HCT116 (cell line): ENCODE measurements at regions not wholly inside any gene's neighbourhood (a gene's known extent, or its start where the extent isn't known, plus 50 kb on each side); places are given as distances from the start of the nearest gene placed in this dataset.

Experiments
- ATAC-seq: fragments of 200-7000 bp; cut with Tn5 transposase; 2 replicates; pipeline ENCODE4 v1.9.1; 2020; ENCODE audit warnings: mild to moderate bottlenecking, moderate library complexity
- BruUV-seq: library from RNA; stranded (reverse); fragments of 400-500 nt; replicated peaks from 2 replicates; lab custom pipeline; 2021; lab: Mats Ljungman, UMichigan
- CTCF ChIA-PET: fragments of 300-600 bp; sonication (Branson Sonifier 250); formaldehyde crosslinking; loops from one replicate; lab custom pipeline; 2021; ENCODE audit warnings: antibody characterized with exemption; lab: Charles Lee
- POLR2A ChIA-PET: fragments of 300-600, 350-600 bp; sonication (Branson Sonifier 250); formaldehyde crosslinking; loops from one replicate; lab custom pipeline; 2021; ENCODE audit warnings: antibody characterized with exemption; lab: Charles Lee
- RAD21 ChIA-PET, 2 experiments: fragments of 300-600 bp; sonication (Branson Sonifier 250); formaldehyde crosslinking; loops; one replicate each; lab custom pipeline; 2023; ENCODE audit warnings: low total read pairs in 2 of 2; ENCODE audit not compliant: uncharacterized antibody in 2 of 2, unreplicated experiment in 2 of 2, low non-redundant PET in 1 of 2; lab: Charles Lee
- DNase-seq: peaks from one replicate; pipeline ENCODE4 v3.0.0-alpha.2; 2010; ENCODE audit warnings: low read depth, low spot score
- H2AFZ ChIP-seq: fragments of 200-600 bp; shearing (Covaris generic), sonication (generic); 2 replicates; pipeline ENCODE4 v1.6.1; 2017; ENCODE audit warnings: low read depth, mixed run types, mixed read lengths, antibody characterized with exemption, low read length; ENCODE audit not compliant: poor library complexity, severe bottlenecking
- H3K27ac ChIP-seq: 2 replicates; pipeline ENCODE4 v1.5.1; 2012; ENCODE audit warnings: low read depth, low read length
- H3K27me3 ChIP-seq: fragments of 200-600 bp; sonication (generic); 2 replicates; pipeline ENCODE4 v1.6.1; 2016; ENCODE audit warnings: mixed run types, low read length, mixed read lengths; ENCODE audit not compliant: insufficient read depth
- H3K36me3 ChIP-seq, 2 experiments: fragments of 200-500 bp in 1 of 2; fragments of 200-600 bp in 1 of 2; sonication (Bioruptor generic) in 1 of 2; sonication (generic) in 1 of 2; 2 replicates each; pipeline versions ENCODE4 v1.5.1 to v1.6.1; 2014 to 2016; ENCODE audit warnings: low read length in 2 of 2, inconsistent platforms in 1 of 2, mixed read lengths in 1 of 2, mixed run types in 1 of 2; ENCODE audit not compliant: insufficient read depth in 2 of 2, control insufficient read depth in 1 of 2
- H3K4me1 ChIP-seq, 2 experiments: fragments of 200-600 bp in 1 of 2; sonication (generic) in 1 of 2; 2 replicates each; pipeline versions ENCODE4 v1.5.1 to v1.6.1; 2012 to 2017; ENCODE audit warnings: low read length in 2 of 2, inconsistent platforms in 1 of 2, mild to moderate bottlenecking in 1 of 2, mixed read lengths in 1 of 2, mixed run types in 1 of 2, moderate library complexity in 1 of 2; ENCODE audit not compliant: insufficient read depth in 2 of 2, control insufficient read depth in 1 of 2
- H3K4me2 ChIP-seq: fragments of 200-600 bp; sonication (generic); 2 replicates; pipeline ENCODE4 v1.6.1; 2017; ENCODE audit warnings: mixed run types, low read length, mixed read lengths
- H3K4me3 ChIP-seq, 2 experiments: fragments of 200-600 bp in 1 of 2; sonication (generic) in 1 of 2; replicated peaks in 1 of 2; 2 replicates each; pipeline ENCODE4 v1.5.1; 2011 to 2016; ENCODE audit warnings: low read length in 2 of 2, control low read depth in 1 of 2, low read depth in 1 of 2, mild to moderate bottlenecking in 1 of 2, mixed read lengths in 1 of 2, mixed run types in 1 of 2
- H3K79me2 ChIP-seq: fragments of 200-600 bp; sonication (generic); 2 replicates; pipeline ENCODE4 v1.6.1; 2017; ENCODE audit warnings: mild to moderate bottlenecking, mixed run types, low read length, moderate library complexity, mixed read lengths; ENCODE audit not compliant: insufficient read depth
- H3K9ac ChIP-seq: fragments of 200-600 bp; sonication (generic); 2 replicates; pipeline ENCODE4 v1.6.1; 2016; ENCODE audit warnings: low read length, mixed read lengths
- H3K9me2 ChIP-seq: fragments of 200-600 bp; sonication (generic), shearing (Covaris generic); 2 replicates; pipeline ENCODE4 v1.6.1; 2017; ENCODE audit warnings: mixed run types, mild to moderate bottlenecking, moderate library complexity; ENCODE audit not compliant: insufficient read depth
- H3K9me3 ChIP-seq, 2 experiments: fragments of 200-500 bp in 1 of 2; fragments of 200-600 bp in 1 of 2; sonication (Bioruptor generic) in 1 of 2; sonication (generic) in 1 of 2; 2 replicates each; pipeline ENCODE4 v1.6.1; 2014 to 2017; ENCODE audit warnings: low read length in 2 of 2, mixed read lengths in 2 of 2, inconsistent platforms in 1 of 2, low read depth in 1 of 2, mild to moderate bottlenecking in 1 of 2, mixed run types in 1 of 2, moderate library complexity in 1 of 2; ENCODE audit not compliant: control insufficient read depth in 1 of 2, insufficient read depth in 1 of 2
- H4K20me1 ChIP-seq: fragments of 200-600 bp; sonication (generic), shearing (Covaris generic); 2 replicates; pipeline ENCODE4 v1.6.1; 2017; ENCODE audit warnings: mixed run types, mild to moderate bottlenecking, moderate library complexity; ENCODE audit not compliant: insufficient read depth
- CBX3 ChIP-seq: IDR thresholded peaks from 2 replicates; pipeline ENCODE4 v1.6.1; 2012; ENCODE audit warnings: low read depth
- CEBPB ChIP-seq: IDR thresholded peaks from 2 replicates; pipeline ENCODE4 v1.6.1; 2012; ENCODE audit warnings: low read depth
- EGR1 ChIP-seq: IDR thresholded peaks from 2 replicates; pipeline ENCODE4 v1.6.1; 2012; ENCODE audit warnings: low read depth
- EZH2 ChIP-seq: fragments of 200-600 bp; sonication (generic); IDR thresholded peaks from 2 replicates; pipeline ENCODE4 v1.6.1; 2017; ENCODE audit warnings: antibody characterized with exemption, mixed run types
- FOSL1 ChIP-seq: IDR thresholded peaks from 2 replicates; pipeline ENCODE4 v1.6.1; 2012; ENCODE audit warnings: low read depth
- JUND ChIP-seq: IDR thresholded peaks from 2 replicates; pipeline ENCODE4 v1.6.1; 2012
- POLR2A ChIP-seq: IDR thresholded peaks from 2 replicates; pipeline ENCODE4 v1.7.0; 2011; ENCODE audit warnings: borderline replicate concordance; ENCODE audit not compliant: insufficient read depth, insufficient read length; ENCODE audit errors: extremely low read depth
- POLR2AphosphoS5 ChIP-seq: IDR thresholded peaks from 2 replicates; pipeline ENCODE4 v1.6.1; 2011; ENCODE audit warnings: mild to moderate bottlenecking, low read depth, low read length, moderate library complexity
- RAD21 ChIP-seq: IDR thresholded peaks from 2 replicates; pipeline ENCODE4 v1.6.1; 2012; ENCODE audit warnings: low read depth, mild to moderate bottlenecking
- SIN3A ChIP-seq: IDR thresholded peaks from 2 replicates; pipeline ENCODE4 v1.6.1; 2012; ENCODE audit warnings: low read depth
- TCF7L2 ChIP-seq: IDR thresholded peaks from 2 replicates; pipeline ENCODE4 v1.7.0; 2011; ENCODE audit warnings: borderline replicate concordance, inconsistent platforms; ENCODE audit not compliant: insufficient read depth, insufficient read length; ENCODE audit errors: extremely low read depth
- ZFX ChIP-seq: fragments of 450-650 bp; IDR thresholded peaks from 2 replicates; pipeline ENCODE4 v1.6.1; 2017
- ZNF274 ChIP-seq: fragments of 200-500 bp; sonication (Bioruptor generic); IDR thresholded peaks from 2 replicates; pipeline ENCODE4 v1.6.1; 2014; ENCODE audit warnings: mild to moderate bottlenecking, low read depth, low read length, inconsistent platforms
- intact Hi-C: fragments of 100-400 bp; cut with micrococcal nuclease; formaldehyde crosslinking; loops from 2 replicates; pipeline ENCODE4 v1.10.0; 2022
- TF ChIP-seq, protein P1 (sequence below): IDR thresholded peaks from 2 replicates; pipeline ENCODE4 v1.6.1; 2012
- TF ChIP-seq, protein P2 (sequence below): IDR thresholded peaks from 2 replicates; pipeline ENCODE4 v1.6.1; 2011; ENCODE audit warnings: mild to moderate bottlenecking, low read length, moderate library complexity; ENCODE audit not compliant: insufficient replicate concordance; ENCODE audit errors: extremely low read depth
- TF ChIP-seq, protein P3 (sequence below): IDR thresholded peaks from 2 replicates; pipeline ENCODE4 v1.6.1; 2012; ENCODE audit warnings: low read depth
- TF ChIP-seq, protein P4 (sequence below): IDR thresholded peaks from 2 replicates; pipeline ENCODE4 v1.6.1; 2012

DNA sequence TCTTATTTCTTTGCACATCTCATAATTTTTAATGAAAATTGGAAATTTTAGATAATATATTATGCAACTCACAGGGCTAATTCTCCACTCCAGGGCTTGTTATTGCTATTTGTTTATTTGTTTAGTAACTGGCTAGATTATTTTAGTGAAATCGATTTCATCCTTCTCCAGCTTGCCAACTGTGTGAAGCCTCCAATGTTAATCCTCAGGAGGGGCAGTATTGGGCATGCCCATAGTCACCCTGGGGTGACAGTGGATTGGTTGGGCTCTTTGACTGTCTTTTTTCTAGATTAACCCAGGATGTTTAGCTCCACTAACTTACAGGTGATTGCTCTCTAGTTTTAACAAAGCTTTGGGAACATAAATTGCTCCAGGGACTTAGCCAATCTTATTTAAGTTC, 450.1 kb downstream of the BMP2 start:
- RAD21 ChIA-PET = no interaction called here
- no TSS peak for BruUV-seq
- Histone ChIP-seq H4K20me1 (no peaks in the 10 kb centered on the region), H3K4me2 (no peak overlapping the region), H3K27ac (no peak overlapping the region), H2AFZ (no peak overlapping the region), H3K4me1 (no peaks in the 10 kb centered on the region), H3K27me3 (no peaks in the 10 kb centered on the region), H3K9me3 (peaks cover 0 to 3% of the 10 kb centered on the region in 2 experiments; a peak in 2 of 4 replicates), H3K79me2 (no peaks in the 10 kb centered on the region), H3K9ac (no peak overlapping the region), H3K4me3 (no peak overlapping the region), H3K9me2 (no peaks in the 10 kb centered on the region), H3K36me3 (no peaks in the 10 kb centered on the region)
- CTCF ChIA-PET = no interaction called here
- ATAC-seq (no peak), DNase-seq (no peak)
- TF ChIP-seq POLR2A (no peak), ZNF274 (no peak), ZFX (no peak), TCF7L2 (no peak), RAD21 (no peak), FOSL1 (no peak), POLR2AphosphoS5 (no peak), EZH2 (no peak), SIN3A (no peak), CBX3 (no peak), EGR1 (no peak), JUND (no peak), CEBPB (no peak)
- TF ChIP-seq, protein P1, sequence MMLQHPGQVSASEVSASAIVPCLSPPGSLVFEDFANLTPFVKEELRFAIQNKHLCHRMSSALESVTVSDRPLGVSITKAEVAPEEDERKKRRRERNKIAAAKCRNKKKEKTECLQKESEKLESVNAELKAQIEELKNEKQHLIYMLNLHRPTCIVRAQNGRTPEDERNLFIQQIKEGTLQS = no peak
- TF ChIP-seq, protein P2, sequence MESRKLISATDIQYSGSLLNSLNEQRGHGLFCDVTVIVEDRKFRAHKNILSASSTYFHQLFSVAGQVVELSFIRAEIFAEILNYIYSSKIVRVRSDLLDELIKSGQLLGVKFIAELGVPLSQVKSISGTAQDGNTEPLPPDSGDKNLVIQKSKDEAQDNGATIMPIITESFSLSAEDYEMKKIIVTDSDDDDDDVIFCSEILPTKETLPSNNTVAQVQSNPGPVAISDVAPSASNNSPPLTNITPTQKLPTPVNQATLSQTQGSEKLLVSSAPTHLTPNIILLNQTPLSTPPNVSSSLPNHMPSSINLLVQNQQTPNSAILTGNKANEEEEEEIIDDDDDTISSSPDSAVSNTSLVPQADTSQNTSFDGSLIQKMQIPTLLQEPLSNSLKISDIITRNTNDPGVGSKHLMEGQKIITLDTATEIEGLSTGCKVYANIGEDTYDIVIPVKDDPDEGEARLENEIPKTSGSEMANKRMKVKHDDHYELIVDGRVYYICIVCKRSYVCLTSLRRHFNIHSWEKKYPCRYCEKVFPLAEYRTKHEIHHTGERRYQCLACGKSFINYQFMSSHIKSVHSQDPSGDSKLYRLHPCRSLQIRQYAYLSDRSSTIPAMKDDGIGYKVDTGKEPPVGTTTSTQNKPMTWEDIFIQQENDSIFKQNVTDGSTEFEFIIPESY = no peak
- TF ChIP-seq, protein P3, sequence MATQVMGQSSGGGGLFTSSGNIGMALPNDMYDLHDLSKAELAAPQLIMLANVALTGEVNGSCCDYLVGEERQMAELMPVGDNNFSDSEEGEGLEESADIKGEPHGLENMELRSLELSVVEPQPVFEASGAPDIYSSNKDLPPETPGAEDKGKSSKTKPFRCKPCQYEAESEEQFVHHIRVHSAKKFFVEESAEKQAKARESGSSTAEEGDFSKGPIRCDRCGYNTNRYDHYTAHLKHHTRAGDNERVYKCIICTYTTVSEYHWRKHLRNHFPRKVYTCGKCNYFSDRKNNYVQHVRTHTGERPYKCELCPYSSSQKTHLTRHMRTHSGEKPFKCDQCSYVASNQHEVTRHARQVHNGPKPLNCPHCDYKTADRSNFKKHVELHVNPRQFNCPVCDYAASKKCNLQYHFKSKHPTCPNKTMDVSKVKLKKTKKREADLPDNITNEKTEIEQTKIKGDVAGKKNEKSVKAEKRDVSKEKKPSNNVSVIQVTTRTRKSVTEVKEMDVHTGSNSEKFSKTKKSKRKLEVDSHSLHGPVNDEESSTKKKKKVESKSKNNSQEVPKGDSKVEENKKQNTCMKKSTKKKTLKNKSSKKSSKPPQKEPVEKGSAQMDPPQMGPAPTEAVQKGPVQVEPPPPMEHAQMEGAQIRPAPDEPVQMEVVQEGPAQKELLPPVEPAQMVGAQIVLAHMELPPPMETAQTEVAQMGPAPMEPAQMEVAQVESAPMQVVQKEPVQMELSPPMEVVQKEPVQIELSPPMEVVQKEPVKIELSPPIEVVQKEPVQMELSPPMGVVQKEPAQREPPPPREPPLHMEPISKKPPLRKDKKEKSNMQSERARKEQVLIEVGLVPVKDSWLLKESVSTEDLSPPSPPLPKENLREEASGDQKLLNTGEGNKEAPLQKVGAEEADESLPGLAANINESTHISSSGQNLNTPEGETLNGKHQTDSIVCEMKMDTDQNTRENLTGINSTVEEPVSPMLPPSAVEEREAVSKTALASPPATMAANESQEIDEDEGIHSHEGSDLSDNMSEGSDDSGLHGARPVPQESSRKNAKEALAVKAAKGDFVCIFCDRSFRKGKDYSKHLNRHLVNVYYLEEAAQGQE = no peak
- TF ChIP-seq, protein P4, sequence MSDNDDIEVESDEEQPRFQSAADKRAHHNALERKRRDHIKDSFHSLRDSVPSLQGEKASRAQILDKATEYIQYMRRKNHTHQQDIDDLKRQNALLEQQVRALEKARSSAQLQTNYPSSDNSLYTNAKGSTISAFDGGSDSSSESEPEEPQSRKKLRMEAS = no peak
- intact Hi-C loops = no loop called here
- POLR2A ChIA-PET = no interaction called here
